Left lung (tissue), 4 donors: ENCODE measurements at regions not wholly inside any gene's neighbourhood (a gene's known extent, or its start where the extent isn't known, plus 50 kb on each side); places are given as distances from the start of the nearest gene placed in this dataset.
A peak's percentile ranks its signal among the peaks of the same experiment; 100 is the strongest.
"Not testable (repeated sequence)": the region's sequence is repeated elsewhere in the genome, so short reads cannot be mapped to it uniquely, and the experiment has no call there.

Experiments
- ATAC-seq: fragments of 200-7000 bp; cut with Tn5 transposase; one replicate; pipeline ENCODE4 v1.9.1; 2020; ENCODE audit warnings: moderate library complexity
- DNase-seq, 4 donors: peaks; one replicate each; pipeline ENCODE4 v3.0.0-alpha.2; 2013 to 2020
- H3K27ac ChIP-seq, 2 donors: fragments of 200-600 bp; sonication (generic) in 1 of 2; one replicate each; pipeline versions ENCODE4 v1.5.0 to v1.8.0; 2020 to 2021
- H3K27me3 ChIP-seq, 2 donors: fragments of 200-600 bp; sonication (generic) in 1 of 2; one replicate each; pipeline versions ENCODE4 v1.5.0 to v1.8.0; 2020 to 2021
- H3K36me3 ChIP-seq, 2 donors: fragments of 200-600 bp; sonication (generic) in 1 of 2; one replicate each; pipeline versions ENCODE4 v1.5.0 to v1.8.0; 2020 to 2021
- H3K4me1 ChIP-seq, 2 donors: fragments of 200-600 bp; one replicate each; pipeline ENCODE4 v1.8.0; 2021
- H3K4me3 ChIP-seq, 2 donors: fragments of 200-600 bp; sonication (generic) in 1 of 2; one replicate each; pipeline versions ENCODE4 v1.5.0 to v1.8.0; 2020 to 2021; ENCODE audit warnings: mild to moderate bottlenecking in 1 of 2
- H3K9me3 ChIP-seq, 2 donors: fragments of 200-600 bp; sonication (generic) in 1 of 2; one replicate each; pipeline versions ENCODE4 v1.5.0 to v1.8.0; 2020 to 2021
- CTCF ChIP-seq, 2 donors: fragments of 200-600 bp; sonication (generic) in 1 of 2; IDR thresholded peaks; one replicate each; pipeline versions ENCODE4 v1.5.0 to v1.8.0; 2021; ENCODE audit warnings: antibody characterized with exemption in 2 of 2
- intact Hi-C, 2 donors: fragments of 100-400 bp; cut with DNase I; formaldehyde crosslinking; loops; one replicate each; pipeline versions ENCODE4 v1.11.2 to v1.14.2; 2022
- donor health status: DM: no; HTN: yes; CAD: no.
- donor health status: DM: no; HTN: no; CAD: no.

- no peak for TF ChIP-seq CTCF (IDR thresholded peaks at IDR 0.05)
Measured at GRCh38 chr6:127402890-127403617, 56.1 kb downstream of the KIAA0408 start.

GRCh38 chr6:127397729-127398630, 54.6 kb upstream of the ECHDC1 start:
- intact Hi-C loops, result no loop called here
- H3K27me3 ChIP-seq, result no peaks in the 10 kb centered on the region
- no peaks in the 10 kb centered on the region for H3K9me3 ChIP-seq
- no peak overlapping the region for H3K4me3 ChIP-seq
- TF ChIP-seq CTCF (IDR thresholded peaks at IDR 0.05), result no peak
- DNase-seq (peak in 1 of 4 donors; percentile 26), ATAC-seq (no peak)
- no peaks in the 10 kb centered on the region for H3K4me1 ChIP-seq
- H3K36me3 ChIP-seq, result no peaks in the 10 kb centered on the region
- H3K27ac ChIP-seq, result peak overlapping the region in 1 of 2 donors; percentile 23

More at GRCh38 chr6:127402890-127403617, 56.1 kb downstream of the KIAA0408 start:
- Histone ChIP-seq H3K27me3 (no peaks in the 10 kb centered on the region), H3K36me3 (no peaks in the 10 kb centered on the region), H3K4me3 (no peak overlapping the region), H3K9me3 (peaks cover 0 to 7% of the 10 kb centered on the region in 2 donors), H3K4me1 (no peaks in the 10 kb centered on the region), H3K27ac (no peak overlapping the region)
- DNase-seq, result no peak
- no peak for ATAC-seq
- intact Hi-C loops, result no loop called here

- H3K36me3 ChIP-seq, H3K9me3 ChIP-seq, H3K27ac ChIP-seq, H3K4me3 ChIP-seq, intact Hi-C loops, DNase-seq, H3K27me3 ChIP-seq, H3K4me1 ChIP-seq: not testable (repeated sequence)
- ATAC-seq, result peak; percentile 21
Measured at GRCh38 chr6:127397171-127397597, 53.8 kb upstream of the ECHDC1 start.
